Neural progenitor cell (in vitro differentiated cells): ENCODE measurements at regions not wholly inside any gene's neighbourhood (a gene's known extent, or its start where the extent isn't known, plus 50 kb on each side); places are given as distances from the start of the nearest gene placed in this dataset.

ENCODE experiments used
- CTCF ChIP-seq: fragments of 200-600 bp; sonication (generic); IDR thresholded peaks from 2 replicates; pipeline ENCODE4 v1.5.1; 2017; ENCODE audit warnings: antibody characterized with exemption, mild to moderate bottlenecking
- EZH2 ChIP-seq: fragments of 200-600 bp; sonication (generic); IDR thresholded peaks from 2 replicates; pipeline ENCODE4 v1.6.1; 2017; ENCODE audit warnings: antibody characterized with exemption, mild to moderate bottlenecking, moderate library complexity
- EZH2phosphoT487 ChIP-seq: fragments of 200-600 bp; sonication (generic); IDR thresholded peaks from 2 replicates; pipeline ENCODE4 v1.6.1; 2017; ENCODE audit warnings: antibody characterized with exemption

GRCh38 chr5:3858524-3858923 lies 262.9 kb downstream of the IRX1 start:
- no peak for TF ChIP-seq CTCF
- TF ChIP-seq EZH2: no peak
- no peak for TF ChIP-seq EZH2phosphoT487
